22Rv1 (cell line): ENCODE measurements at regions not wholly inside any gene's neighbourhood (a gene's known extent, or its start where the extent isn't known, plus 50 kb on each side); places are given as distances from the start of the nearest gene placed in this dataset.

ENCODE experiments used
- ZFX ChIP-seq: fragments of 450-650 bp; IDR thresholded peaks from 2 replicates; pipeline ENCODE4 v1.6.1; 2017; ENCODE audit warnings: antibody characterized with exemption, borderline replicate concordance
- TF ChIP-seq, protein P1 (sequence below): fragments of 450-650 bp; IDR thresholded peaks from 2 replicates; pipeline ENCODE4 v1.5.1; 2017; ENCODE audit warnings: mild to moderate bottlenecking

DNA sequence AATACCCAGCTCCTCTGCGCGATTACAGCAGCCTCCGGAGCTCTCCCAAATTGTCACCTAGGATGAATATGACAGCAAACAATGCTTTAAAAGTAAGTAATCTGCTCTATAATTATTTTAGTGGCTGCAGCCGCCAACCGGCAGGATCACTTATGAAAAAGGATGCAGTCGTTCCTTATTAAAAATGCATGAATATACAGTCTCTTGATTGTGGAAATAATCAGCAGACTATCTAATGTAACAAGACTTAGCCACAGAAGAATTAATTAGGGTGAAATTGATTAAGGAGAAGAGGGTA is 50.6 kb upstream of the CALM2 start:
- TF ChIP-seq, protein P1, sequence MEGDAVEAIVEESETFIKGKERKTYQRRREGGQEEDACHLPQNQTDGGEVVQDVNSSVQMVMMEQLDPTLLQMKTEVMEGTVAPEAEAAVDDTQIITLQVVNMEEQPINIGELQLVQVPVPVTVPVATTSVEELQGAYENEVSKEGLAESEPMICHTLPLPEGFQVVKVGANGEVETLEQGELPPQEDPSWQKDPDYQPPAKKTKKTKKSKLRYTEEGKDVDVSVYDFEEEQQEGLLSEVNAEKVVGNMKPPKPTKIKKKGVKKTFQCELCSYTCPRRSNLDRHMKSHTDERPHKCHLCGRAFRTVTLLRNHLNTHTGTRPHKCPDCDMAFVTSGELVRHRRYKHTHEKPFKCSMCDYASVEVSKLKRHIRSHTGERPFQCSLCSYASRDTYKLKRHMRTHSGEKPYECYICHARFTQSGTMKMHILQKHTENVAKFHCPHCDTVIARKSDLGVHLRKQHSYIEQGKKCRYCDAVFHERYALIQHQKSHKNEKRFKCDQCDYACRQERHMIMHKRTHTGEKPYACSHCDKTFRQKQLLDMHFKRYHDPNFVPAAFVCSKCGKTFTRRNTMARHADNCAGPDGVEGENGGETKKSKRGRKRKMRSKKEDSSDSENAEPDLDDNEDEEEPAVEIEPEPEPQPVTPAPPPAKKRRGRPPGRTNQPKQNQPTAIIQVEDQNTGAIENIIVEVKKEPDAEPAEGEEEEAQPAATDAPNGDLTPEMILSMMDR = no peak
- TF ChIP-seq ZFX = no peak
